HG02938 (cell line): ENCODE measurements at regions not wholly inside any gene's neighbourhood (a gene's known extent, or its start where the extent isn't known, plus 50 kb on each side); places are given as distances from the start of the nearest gene placed in this dataset.
"Not testable (repeated sequence)": the region's sequence is repeated elsewhere in the genome, so short reads cannot be mapped to it uniquely, and the experiment has no call there.

Experiments used
- ATAC-seq: cut with Tn5 transposase; IDR thresholded peaks from one replicate; pipeline ENCODE4 v1.9.1; 2021; ENCODE audit warnings: mild to moderate bottlenecking, moderate library complexity; ENCODE audit not compliant: unreplicated experiment

- no peak for ATAC-seq
These were observed 633.7 kb downstream of the MECOM start for GRCh38 chr3:169029674-169030285.

GRCh38 chr3:169028716-169029115 lies 634.8 kb downstream of the MECOM start:
- no peak for ATAC-seq

- ATAC-seq = no peak
These were observed 636.8 kb downstream of the MECOM start for GRCh38 chr3:169026543-169027182.

GRCh38 chr3:169022457-169022856 lies 641.1 kb downstream of the MECOM start:
- no peak for ATAC-seq

- no peak for ATAC-seq
These were observed 643.1 kb downstream of the MECOM start for GRCh38 chr3:169020371-169020770.

GRCh38 chr3:169009453-169009852 lies 654.1 kb downstream of the MECOM start:
- no peak for ATAC-seq

GRCh38 chr3:169008776-169009358 lies 654.6 kb downstream of the MECOM start:
- ATAC-seq = no peak

GRCh38 chr3:169007145-169007544 lies 656.4 kb downstream of the MECOM start:
- no peak for ATAC-seq

- not testable (repeated sequence) for ATAC-seq
These were observed 657.1 kb downstream of the MECOM start for GRCh38 chr3:169006398-169006797.

- no peak for ATAC-seq
These were observed 660.8 kb downstream of the MECOM start for GRCh38 chr3:169002689-169003088.

GRCh38 chr3:168998792-168999191 lies 664.7 kb downstream of the MECOM start:
- no peak for ATAC-seq

GRCh38 chr3:168997488-168997887 lies 666.0 kb downstream of the MECOM start:
- ATAC-seq = no peak

GRCh38 chr3:168996622-168997021 lies 666.9 kb downstream of the MECOM start:
- ATAC-seq = no peak

GRCh38 chr3:168995129-168995528 lies 668.4 kb downstream of the MECOM start:
- no peak for ATAC-seq

- ATAC-seq = no peak
These were observed 671.7 kb downstream of the MECOM start for GRCh38 chr3:168991803-168992202.

- no peak for ATAC-seq
These were observed 672.9 kb downstream of the MECOM start for GRCh38 chr3:168990621-168991020.

GRCh38 chr3:168990134-168990533 lies 673.4 kb downstream of the MECOM start:
- no peak for ATAC-seq

GRCh38 chr3:168989396-168989795 lies 674.1 kb downstream of the MECOM start:
- no peak for ATAC-seq

- ATAC-seq = no peak
These were observed 674.7 kb downstream of the MECOM start for GRCh38 chr3:168988853-168989252.

- no peak for ATAC-seq
These were observed 678.6 kb downstream of the MECOM start for GRCh38 chr3:168984872-168985271.

- ATAC-seq = no peak
These were observed 680.5 kb downstream of the MECOM start for GRCh38 chr3:168983046-168983445.

- no peak for ATAC-seq
These were observed 682.1 kb downstream of the MECOM start for GRCh38 chr3:168981396-168981795.
